Adipose tissue (tissue), 3 donors: ENCODE measurements at regions not wholly inside any gene's neighbourhood (a gene's known extent, or its start where the extent isn't known, plus 50 kb on each side); places are given as distances from the start of the nearest gene placed in this dataset.

Source experiments
- H3K27ac ChIP-seq: one replicate; pipeline ENCODE4 v1.5.1; 2013; ENCODE audit warnings: low read depth, low read length
- WGBS, 3 donors: extraction: QIAGEN DNeasy Blood & Tissue Kit; methylation state at CpG; one replicate each; pipeline ENCODE4 v1.1.7; 2013; 5-methylcytosine and 5-hydroxymethylcytosine counted together
- donor health status: healthy with polysubstance abuse.
- donor health status: Bipolar disorder and iron deficiency.
- donor health status: healthy.

DNA sequence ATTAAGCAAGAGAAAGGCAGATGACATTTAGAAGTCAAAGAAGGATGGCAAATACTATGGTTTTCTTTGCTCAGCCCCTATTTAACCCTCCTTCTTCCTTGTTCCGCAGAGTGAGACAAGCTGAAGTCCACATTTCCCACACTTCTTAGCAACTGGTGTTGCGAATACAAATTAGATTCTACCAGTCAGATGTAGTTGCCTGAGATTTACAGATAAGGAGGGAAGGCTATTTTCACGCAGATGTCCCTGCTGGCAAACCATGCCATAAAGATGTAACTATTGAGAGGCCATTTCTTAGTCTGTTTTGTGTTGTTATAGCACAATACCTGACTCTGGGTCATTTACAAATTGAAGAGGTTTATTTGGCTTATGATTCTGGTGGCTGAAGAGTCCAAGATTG lies 84.3 kb downstream of the ZC3H11B start:
- H3K27ac ChIP-seq: no peak overlapping the region
- WGBS, 3 donors: 88 to 94% (median 94%) methylated on average over 3 of the region's 3 CpGs

- WGBS, 3 donors: 78 to 89% (median 82%) methylated on average over 3 of the region's 3 CpGs
- no peak overlapping the region for H3K27ac ChIP-seq
Observed at GRCh38 chr1:219527994-219528393, 84.9 kb downstream of the ZC3H11B start.

GRCh38 chr1:219526074-219526473 lies 86.8 kb downstream of the ZC3H11B start:
- 77 to 90% (median 90%) methylated on average over 2 of the region's 2 CpGs for WGBS, 3 donors

DNA sequence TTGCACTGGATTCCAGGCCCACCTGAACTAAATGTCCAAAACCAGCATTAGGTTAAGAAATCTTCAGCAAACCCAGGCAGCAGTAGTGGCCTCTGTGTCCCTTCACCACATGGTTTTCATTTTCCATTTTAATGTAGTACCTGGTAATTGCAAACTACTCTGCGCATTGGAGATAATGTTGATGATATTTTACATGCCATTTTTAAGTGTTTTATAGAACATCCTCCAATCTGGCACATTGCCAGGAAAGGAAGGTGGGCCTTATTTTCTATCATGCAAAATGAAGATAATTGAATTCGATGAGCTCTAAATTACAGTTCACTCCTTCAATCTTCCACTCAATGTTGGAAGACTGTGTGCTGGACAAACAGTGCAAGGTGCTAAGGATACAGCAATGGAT lies 89.5 kb downstream of the ZC3H11B start:
- no peak overlapping the region for H3K27ac ChIP-seq
- 86 to 89% (median 88%) methylated on average over 2 of the region's 2 CpGs for WGBS, 3 donors

More at GRCh38 chr1:219526074-219526473, 86.8 kb downstream of the ZC3H11B start:
- H3K27ac ChIP-seq: no peak overlapping the region

DNA sequence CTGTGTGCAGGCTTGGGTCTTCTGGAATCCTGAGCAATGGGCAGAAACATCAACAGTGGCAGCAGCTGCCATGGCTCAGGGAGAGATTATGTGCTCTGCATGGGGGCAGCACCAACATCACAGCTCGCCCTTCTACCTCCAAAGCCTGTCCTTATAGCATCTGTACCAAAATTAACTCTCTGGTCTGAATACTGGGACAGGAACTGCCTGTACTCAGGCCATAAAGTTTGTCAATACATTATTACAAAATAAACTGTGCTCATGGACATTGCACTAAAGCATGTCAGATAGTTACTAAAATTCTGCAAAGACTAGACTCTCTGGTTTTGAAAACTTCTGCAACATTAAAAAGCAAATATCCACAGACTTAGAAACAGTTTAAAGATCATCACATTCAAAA lies 91.6 kb downstream of the ZC3H11B start:
- 50 to 79% (median 78%) methylated on average over 1 of the region's 1 CpG for WGBS, 3 donors

DNA sequence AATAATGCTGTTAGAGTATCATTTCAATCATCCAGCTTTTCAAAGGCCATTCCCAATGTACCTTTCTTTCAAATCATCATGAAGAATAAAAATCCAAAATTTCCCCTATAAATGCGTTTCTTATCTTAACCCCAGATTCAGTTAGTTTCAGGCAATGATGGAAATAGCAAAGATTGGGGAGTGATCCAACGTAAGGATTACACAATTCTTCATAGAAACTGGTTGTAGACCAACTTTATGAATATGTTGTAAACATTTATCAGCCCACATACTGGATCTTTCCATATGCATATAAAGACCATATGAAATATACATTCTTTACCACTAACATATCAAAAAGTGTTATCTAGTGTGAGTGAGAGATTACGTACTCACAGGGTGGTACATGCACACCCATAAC lies 92.7 kb downstream of the ZC3H11B start:
- 78 to 92% (median 86%) methylated on average over 3 of the region's 3 CpGs for WGBS, 3 donors

More for the DNA sequence above, 91.6 kb downstream of the ZC3H11B start:
- no peak overlapping the region for H3K27ac ChIP-seq

GRCh38 chr1:219518907-219519248 lies 94.0 kb downstream of the ZC3H11B start:
- H3K27ac ChIP-seq: no peak overlapping the region

More for the DNA sequence above, 92.7 kb downstream of the ZC3H11B start:
- H3K27ac ChIP-seq: no peak overlapping the region

- WGBS, 3 donors: 41 to 46% (median 43%) methylated on average over 3 of the region's 3 CpGs
Observed at GRCh38 chr1:219518168-219518906, 94.6 kb downstream of the ZC3H11B start.

DNA sequence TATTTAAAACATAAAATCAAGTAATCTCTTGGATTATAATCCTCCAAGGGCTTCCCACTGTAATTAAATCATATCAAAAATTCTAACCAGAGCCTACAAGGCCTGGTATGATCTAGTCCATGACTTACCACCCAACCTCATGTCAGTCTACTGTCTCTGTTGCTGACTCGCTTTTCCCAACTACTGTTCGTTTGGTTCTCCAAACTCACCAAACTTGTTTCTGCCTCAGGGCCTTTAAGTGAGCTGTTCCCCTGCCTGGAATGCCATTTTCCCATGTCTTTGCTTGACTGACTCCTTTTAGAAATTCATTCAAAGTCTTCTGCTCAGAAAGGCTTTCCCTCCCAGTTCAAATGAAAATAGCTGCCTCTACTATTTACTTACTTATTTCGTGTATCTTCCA lies 95.9 kb downstream of the ZC3H11B start:
- WGBS, 3 donors: 67 to 82% (median 77%) methylated on average over 3 of the region's 3 CpGs

More at GRCh38 chr1:219518168-219518906, 94.6 kb downstream of the ZC3H11B start:
- no peak overlapping the region for H3K27ac ChIP-seq

GRCh38 chr1:219514728-219515127 lies 98.2 kb downstream of the ZC3H11B start:
- 71 to 80% (median 72%) methylated on average over 3 of the region's 3 CpGs for WGBS, 3 donors
- H3K27ac ChIP-seq: no peak overlapping the region

More for the DNA sequence above, 95.9 kb downstream of the ZC3H11B start:
- H3K27ac ChIP-seq: no peak overlapping the region

- no peak overlapping the region for H3K27ac ChIP-seq
- WGBS, 3 donors: 31 to 57% (median 39%) methylated on average over 2 of the region's 2 CpGs
Observed at GRCh38 chr1:219507437-219507836, 105.5 kb downstream of the ZC3H11B start.

GRCh38 chr1:219506936-219507335 lies 106.0 kb downstream of the ZC3H11B start:
- 68 to 82% (median 72%) methylated on average over 1 of the region's 1 CpG for WGBS, 3 donors
- no peak overlapping the region for H3K27ac ChIP-seq

DNA sequence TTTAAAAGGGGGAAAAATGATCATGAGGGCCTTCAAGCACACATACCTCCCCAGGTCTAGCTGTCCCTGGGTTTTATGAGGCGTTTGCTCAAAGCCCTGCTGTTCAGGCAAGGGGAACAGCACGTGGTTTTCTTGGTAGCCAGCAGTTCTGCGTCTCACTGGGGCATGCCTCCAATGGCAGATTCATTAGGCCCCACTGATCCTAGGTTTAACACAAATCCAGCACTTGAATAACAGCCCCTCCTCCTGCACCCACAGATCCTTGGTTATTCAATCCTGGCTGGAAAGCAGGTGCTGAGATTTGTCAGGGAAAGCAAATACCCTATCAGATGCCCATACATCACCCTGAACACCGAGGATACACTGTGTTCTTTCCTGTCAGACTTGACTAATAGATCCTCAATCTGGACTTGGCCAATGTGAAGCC lies 106.4 kb downstream of the ZC3H11B start:
- no peak overlapping the region for H3K27ac ChIP-seq
- 39 to 57% (median 53%) methylated on average over 4 of the region's 4 CpGs for WGBS, 3 donors

GRCh38 chr1:219505886-219506285 lies 107.0 kb downstream of the ZC3H11B start:
- no peak overlapping the region for H3K27ac ChIP-seq
- WGBS, 3 donors: 61 to 77% (median 63%) methylated on average over 3 of the region's 3 CpGs

DNA sequence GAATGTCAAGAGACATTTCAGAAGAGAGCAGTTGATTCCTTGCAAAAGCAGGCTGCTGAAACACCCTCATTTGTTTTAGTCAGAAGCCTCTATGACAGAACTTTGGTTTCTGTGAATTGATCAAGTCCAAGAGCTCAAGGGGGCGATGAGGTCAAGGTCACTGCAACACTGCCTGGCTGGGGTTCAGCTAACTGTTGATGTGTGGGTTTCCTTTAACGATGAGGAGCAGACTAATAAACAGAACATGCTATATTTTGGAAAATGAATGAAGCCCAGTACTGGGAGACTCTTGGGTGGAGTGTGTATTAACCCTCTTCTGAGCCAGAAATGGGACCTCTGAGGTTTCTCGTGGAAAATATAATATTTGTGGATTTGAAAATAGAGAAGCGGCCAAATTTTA lies 109.3 kb downstream of the ZC3H11B start:
- no peak overlapping the region for H3K27ac ChIP-seq
- WGBS, 3 donors: 58 to 69% (median 66%) methylated on average over 4 of the region's 4 CpGs

DNA sequence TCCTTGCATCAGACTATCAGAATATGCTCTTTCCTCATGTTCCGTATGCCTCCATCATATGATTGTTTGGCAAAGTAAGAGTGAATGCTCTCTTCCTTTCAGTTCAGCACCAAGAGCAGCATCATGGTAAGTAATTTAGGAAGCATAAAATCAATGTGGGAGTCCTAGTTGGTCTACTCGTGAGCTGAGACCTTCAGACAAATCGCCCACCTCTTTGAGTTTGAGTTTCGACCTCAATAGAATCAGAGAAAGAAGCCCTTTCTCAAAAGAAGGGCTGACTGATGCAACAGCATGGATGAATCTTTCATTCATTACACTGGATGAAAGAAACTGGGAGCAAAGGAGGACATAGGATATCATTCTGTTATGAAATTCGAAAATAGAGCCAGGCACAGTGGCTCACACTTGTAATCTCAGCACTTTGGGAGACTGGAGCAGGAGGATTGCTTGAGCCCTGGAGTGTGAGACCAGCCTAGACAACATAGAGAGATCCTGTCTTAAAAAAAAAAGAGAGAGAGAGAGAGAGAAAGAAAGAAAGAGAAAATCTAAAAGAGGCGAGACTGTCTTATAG lies 112.5 kb downstream of the ZC3H11B start:
- H3K27ac ChIP-seq: no peak overlapping the region
- 79 to 93% (median 84%) methylated on average over 6 of the region's 6 CpGs for WGBS, 3 donors

- no peak overlapping the region for H3K27ac ChIP-seq
- WGBS, 3 donors: 55 to 94% (median 60%) methylated on average over 1 of the region's 1 CpG
Observed at GRCh38 chr1:219498666-219499065, 114.2 kb downstream of the ZC3H11B start.

DNA sequence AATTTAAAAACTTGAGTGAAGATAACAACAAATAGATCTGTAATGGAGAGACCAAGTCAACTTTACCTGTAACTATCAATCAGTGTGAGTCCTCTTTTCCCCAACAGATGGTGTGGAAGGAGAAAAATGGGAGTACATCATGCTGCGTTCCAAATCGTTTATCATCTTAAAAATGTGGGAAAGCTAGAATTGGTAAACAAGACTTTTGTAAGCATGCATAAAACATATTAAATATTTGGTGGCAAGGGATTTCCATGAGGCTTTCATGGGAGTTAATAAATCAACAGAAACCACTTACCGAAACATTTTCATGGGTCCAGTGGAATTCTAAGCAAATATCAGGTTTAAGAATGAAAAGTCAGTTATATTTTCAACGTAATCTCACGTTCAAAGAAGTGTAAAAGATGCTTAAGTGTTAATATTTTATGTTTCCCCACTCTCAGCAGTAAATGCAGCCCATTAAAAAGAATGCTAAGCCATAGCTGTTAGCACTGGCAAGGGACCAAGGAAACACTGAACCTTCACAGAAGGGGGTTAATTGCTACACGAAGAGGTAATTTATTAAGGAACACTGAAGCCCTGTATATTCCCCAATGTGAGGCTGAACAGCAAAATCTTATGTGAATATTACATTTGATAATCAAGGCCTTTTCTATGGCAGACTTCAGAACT lies 117.0 kb downstream of the ZC3H11B start:
- no peak overlapping the region for H3K27ac ChIP-seq
- WGBS, 3 donors: 54 to 67% (median 63%) methylated on average over 6 of the region's 6 CpGs

DNA sequence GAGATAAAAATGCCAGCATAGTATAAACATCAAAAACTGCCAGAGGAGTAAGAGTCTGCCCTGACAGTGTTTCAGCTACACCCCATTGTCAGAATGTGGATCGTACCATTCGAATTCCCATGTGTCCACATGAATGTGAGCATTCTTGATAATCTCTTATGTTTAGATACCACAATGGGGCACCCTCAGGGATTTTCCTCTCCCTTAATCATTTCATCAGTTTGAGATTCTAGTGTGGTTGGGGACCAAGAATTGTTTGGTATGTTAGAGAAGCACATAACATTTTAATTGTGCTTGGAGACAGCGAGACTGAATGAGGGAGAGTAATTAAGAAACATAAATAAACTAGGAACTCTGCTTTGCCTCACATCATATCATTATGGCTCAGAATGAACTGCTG lies 120.2 kb downstream of the ZC3H11B start:
- 64 to 85% (median 78%) methylated on average over 3 of the region's 3 CpGs for WGBS, 3 donors
- no peak overlapping the region for H3K27ac ChIP-seq

DNA sequence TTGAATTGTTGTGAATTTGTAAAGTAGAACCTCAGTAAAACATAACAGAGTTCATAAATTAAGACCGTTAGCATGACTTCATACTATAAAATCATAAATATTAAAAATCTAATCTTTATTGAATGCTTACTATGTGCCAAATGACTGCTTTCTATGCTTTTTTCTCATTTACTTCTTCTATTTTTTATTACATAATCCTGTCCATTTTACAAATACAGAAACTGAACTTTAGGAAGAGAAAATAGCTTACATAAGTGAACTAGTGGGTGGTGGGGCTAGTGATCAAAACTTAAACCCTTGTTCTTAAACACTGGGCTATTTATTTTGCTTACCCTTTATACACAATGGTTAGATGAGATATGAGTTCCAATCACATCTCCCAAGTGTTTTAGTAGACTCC lies 122.3 kb downstream of the ZC3H11B start:
- H3K27ac ChIP-seq: no peak overlapping the region
- WGBS, 3 donors: 86 to 88% (median 88%) methylated on average over 1 of the region's 1 CpG
